ENCODE measurements at regions not wholly inside any gene's neighbourhood (a gene's known extent, or its start where the extent isn't known, plus 50 kb on each side); places are given as distances from the start of the nearest gene placed in this dataset.

DNA sequence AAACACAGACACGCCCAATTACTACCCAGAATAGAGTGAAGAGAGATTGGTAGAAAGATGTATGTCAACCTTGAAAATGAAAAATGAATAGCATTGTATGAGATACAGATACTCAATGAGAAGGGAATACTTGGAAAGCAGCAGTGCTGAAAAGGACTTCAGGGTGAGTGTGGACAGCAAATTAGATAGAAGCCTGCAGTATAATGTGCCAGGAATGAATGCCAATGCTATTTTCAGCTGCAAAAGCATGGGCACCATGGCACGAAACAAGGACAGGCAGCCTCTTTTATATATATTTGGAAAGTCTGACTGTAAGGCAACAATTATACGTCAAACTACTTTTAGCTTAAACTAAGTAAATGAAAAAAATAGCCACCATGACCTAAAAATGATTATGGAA is 118.2 kb downstream of the PTCHD4 start (continued):
- TF ChIP-seq, protein P1, sequence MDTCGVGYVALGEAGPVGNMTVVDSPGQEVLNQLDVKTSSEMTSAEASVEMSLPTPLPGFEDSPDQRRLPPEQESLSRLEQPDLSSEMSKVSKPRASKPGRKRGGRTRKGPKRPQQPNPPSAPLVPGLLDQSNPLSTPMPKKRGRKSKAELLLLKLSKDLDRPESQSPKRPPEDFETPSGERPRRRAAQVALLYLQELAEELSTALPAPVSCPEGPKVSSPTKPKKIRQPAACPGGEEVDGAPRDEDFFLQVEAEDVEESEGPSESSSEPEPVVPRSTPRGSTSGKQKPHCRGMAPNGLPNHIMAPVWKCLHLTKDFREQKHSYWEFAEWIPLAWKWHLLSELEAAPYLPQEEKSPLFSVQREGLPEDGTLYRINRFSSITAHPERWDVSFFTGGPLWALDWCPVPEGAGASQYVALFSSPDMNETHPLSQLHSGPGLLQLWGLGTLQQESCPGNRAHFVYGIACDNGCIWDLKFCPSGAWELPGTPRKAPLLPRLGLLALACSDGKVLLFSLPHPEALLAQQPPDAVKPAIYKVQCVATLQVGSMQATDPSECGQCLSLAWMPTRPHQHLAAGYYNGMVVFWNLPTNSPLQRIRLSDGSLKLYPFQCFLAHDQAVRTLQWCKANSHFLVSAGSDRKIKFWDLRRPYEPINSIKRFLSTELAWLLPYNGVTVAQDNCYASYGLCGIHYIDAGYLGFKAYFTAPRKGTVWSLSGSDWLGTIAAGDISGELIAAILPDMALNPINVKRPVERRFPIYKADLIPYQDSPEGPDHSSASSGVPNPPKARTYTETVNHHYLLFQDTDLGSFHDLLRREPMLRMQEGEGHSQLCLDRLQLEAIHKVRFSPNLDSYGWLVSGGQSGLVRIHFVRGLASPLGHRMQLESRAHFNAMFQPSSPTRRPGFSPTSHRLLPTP (IDR thresholded peaks at IDR 0.05; ENCODE audit: borderline replicate concordance, extremely low read depth, insufficient read length): no peak
- TF ChIP-seq TFAM (CRISPR knock-in tag; conservative IDR thresholded peaks at IDR 0.05): no peak

DNA sequence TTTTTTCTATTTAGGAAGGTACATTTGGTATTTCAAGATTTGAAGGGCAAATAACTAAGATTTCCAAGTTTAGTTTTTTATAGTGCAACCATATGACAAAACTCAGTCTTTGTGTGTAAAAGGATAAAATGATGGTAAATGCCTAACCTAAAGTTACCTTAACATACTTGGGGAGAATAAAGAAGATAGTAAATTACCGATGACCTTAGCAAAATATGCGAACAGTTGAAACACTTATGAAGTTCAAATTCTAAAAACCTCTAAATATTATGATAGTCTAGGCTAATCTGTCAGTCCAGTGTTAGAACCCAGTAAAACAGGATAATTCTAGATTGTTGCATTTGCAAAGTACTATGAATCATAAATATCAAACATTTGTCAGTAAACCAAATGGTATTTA is 127.5 kb downstream of the PTCHD4 start:
- no peak for FAIRE-seq
- TF ChIP-seq, protein P2, sequence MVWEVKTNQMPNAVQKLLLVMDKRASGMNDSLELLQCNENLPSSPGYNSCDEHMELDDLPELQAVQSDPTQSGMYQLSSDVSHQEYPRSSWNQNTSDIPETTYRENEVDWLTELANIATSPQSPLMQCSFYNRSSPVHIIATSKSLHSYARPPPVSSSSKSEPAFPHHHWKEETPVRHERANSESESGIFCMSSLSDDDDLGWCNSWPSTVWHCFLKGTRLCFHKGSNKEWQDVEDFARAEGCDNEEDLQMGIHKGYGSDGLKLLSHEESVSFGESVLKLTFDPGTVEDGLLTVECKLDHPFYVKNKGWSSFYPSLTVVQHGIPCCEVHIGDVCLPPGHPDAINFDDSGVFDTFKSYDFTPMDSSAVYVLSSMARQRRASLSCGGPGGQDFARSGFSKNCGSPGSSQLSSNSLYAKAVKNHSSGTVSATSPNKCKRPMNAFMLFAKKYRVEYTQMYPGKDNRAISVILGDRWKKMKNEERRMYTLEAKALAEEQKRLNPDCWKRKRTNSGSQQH (CRISPR knock-in tag; IDR thresholded peaks at IDR 0.05): no peak
- TF ChIP-seq NR2C2 (CRISPR knock-in tag; IDR thresholded peaks at IDR 0.05) (no peak), NR2C2 (tag; IDR thresholded peaks at IDR 0.05) (no peak), EWSR1 (IDR thresholded peaks at IDR 0.05; ENCODE audit: borderline replicate concordance, low read depth, partially characterized antibody) (no peak), HEY1 (CRISPR knock-in tag; IDR thresholded peaks at IDR 0.05; ENCODE audit: borderline replicate concordance) (no peak), ELF4 (CRISPR knock-in tag; IDR thresholded peaks at IDR 0.05) (no peak)
- TF ChIP-seq, protein P3, sequence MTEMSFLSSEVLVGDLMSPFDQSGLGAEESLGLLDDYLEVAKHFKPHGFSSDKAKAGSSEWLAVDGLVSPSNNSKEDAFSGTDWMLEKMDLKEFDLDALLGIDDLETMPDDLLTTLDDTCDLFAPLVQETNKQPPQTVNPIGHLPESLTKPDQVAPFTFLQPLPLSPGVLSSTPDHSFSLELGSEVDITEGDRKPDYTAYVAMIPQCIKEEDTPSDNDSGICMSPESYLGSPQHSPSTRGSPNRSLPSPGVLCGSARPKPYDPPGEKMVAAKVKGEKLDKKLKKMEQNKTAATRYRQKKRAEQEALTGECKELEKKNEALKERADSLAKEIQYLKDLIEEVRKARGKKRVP (CRISPR knock-in tag; IDR thresholded peaks at IDR 0.05): no peak
- TF ChIP-seq, protein P4, sequence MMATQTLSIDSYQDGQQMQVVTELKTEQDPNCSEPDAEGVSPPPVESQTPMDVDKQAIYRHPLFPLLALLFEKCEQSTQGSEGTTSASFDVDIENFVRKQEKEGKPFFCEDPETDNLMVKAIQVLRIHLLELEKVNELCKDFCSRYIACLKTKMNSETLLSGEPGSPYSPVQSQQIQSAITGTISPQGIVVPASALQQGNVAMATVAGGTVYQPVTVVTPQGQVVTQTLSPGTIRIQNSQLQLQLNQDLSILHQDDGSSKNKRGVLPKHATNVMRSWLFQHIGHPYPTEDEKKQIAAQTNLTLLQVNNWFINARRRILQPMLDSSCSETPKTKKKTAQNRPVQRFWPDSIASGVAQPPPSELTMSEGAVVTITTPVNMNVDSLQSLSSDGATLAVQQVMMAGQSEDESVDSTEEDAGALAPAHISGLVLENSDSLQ (IDR thresholded peaks at IDR 0.05): no peak

More for the DNA sequence above, 127.5 kb downstream of the PTCHD4 start:
- WGBS (ENCODE audit: insufficient coverage, low coverage, missing lambda C conversion rate): 0% methylated on average over 2 of the region's 2 CpGs
- no peaks in the 10 kb centered on the region for H3K9me1 ChIP-seq (ENCODE audit: control insufficient read depth, insufficient read depth, low read length)
- no peaks in the 10 kb centered on the region for H3K4me1 ChIP-seq (replicated peaks in 1 of 2; ENCODE audit: control insufficient read depth in 2 of 2, insufficient read depth in 2 of 2, low read length in 2 of 2)
- H3K27me3 ChIP-seq (ENCODE audit: control insufficient read depth in 2 of 2, insufficient read depth in 2 of 2, low read length in 2 of 2): no peaks in the 10 kb centered on the region
- H2AFZ ChIP-seq (ENCODE audit: low read depth, low read length): no peak overlapping the region
- H3K36me3 ChIP-seq (ENCODE audit: control insufficient read depth, insufficient read depth, low read length): no peaks in the 10 kb centered on the region
- DNase-seq (ENCODE audit: extremely low read depth in 1 of 4, low spot score in 3 of 4) (no peak), ATAC-seq (no peak)
- in situ Hi-C loops (cut with MboI) (no loop called here), intact Hi-C loops (cut with micrococcal nuclease) (no loop called here)
- POLR2A ChIA-PET: no interaction called here
- H3K9me3 ChIP-seq (replicated peaks; ENCODE audit: control insufficient read depth, insufficient read depth, low read depth, low read length): no peaks in the 10 kb centered on the region
- no peak overlapping the region for H3K9ac ChIP-seq (ENCODE audit: insufficient read depth in 1 of 2, low read depth in 2 of 2, low read length in 2 of 2)
- no TSS peak for BruUV-seq (replicated peaks)
- H3K79me2 ChIP-seq (ENCODE audit: control insufficient read depth, insufficient read depth, low read length): no peaks in the 10 kb centered on the region
- H3K27ac ChIP-seq (ENCODE audit: extremely low read depth, low read depth, low read length): no peak overlapping the region
- no peak overlapping the region for H3K4me2 ChIP-seq (ENCODE audit: insufficient read depth, low read length)
- H4K20me1 ChIP-seq (replicated peaks; ENCODE audit: control insufficient read depth, insufficient read depth, low read length): no peaks in the 10 kb centered on the region
- CTCF ChIA-PET (ENCODE audit: low intra/inter-chr PET ratio): no interaction called here
- no peak overlapping the region for H3K4me3 ChIP-seq
